Trophoblast cell (in vitro differentiated cells and primary cell): ENCODE measurements at regions not wholly inside any gene's neighbourhood (a gene's known extent, or its start where the extent isn't known, plus 50 kb on each side); places are given as distances from the start of the nearest gene placed in this dataset.
"Not testable (repeated sequence)": the region's sequence is repeated elsewhere in the genome, so short reads cannot be mapped to it uniquely, and the experiment has no call there.

Experiments
- DNase-seq, 2 donors: peaks; one replicate each; pipeline ENCODE4 v3.0.0-alpha.2; 2016
- H2AFZ ChIP-seq: 2 replicates; pipeline ENCODE4 v1.6.1; 2013; ENCODE audit warnings: low read length, moderate library complexity, mild to moderate bottlenecking; ENCODE audit not compliant: insufficient read depth, poor library complexity
- H2AK5ac ChIP-seq: 2 replicates; pipeline ENCODE4 v1.6.1; 2013; ENCODE audit warnings: mild to moderate bottlenecking, low read length
- H2BK120ac ChIP-seq: 2 replicates; pipeline ENCODE4 v1.6.1; 2013; ENCODE audit warnings: low read length, mild to moderate bottlenecking, moderate library complexity; ENCODE audit not compliant: insufficient read depth, poor library complexity
- H2BK12ac ChIP-seq: 2 replicates; pipeline ENCODE4 v1.6.1; 2013; ENCODE audit warnings: mild to moderate bottlenecking, low read length, moderate library complexity
- H2BK5ac ChIP-seq: 2 replicates; pipeline ENCODE4 v1.6.1; 2013; ENCODE audit warnings: low read length, low read depth, moderate library complexity, mild to moderate bottlenecking; ENCODE audit not compliant: poor library complexity
- H3K14ac ChIP-seq: 2 replicates; pipeline ENCODE4 v1.6.1; 2013; ENCODE audit warnings: mild to moderate bottlenecking, low read length
- H3K18ac ChIP-seq: 2 replicates; pipeline ENCODE4 v1.6.1; 2013; ENCODE audit warnings: mild to moderate bottlenecking, low read length
- H3K23ac ChIP-seq: 2 replicates; pipeline ENCODE4 v1.6.1; 2013; ENCODE audit warnings: low read length
- H3K27ac ChIP-seq: 2 replicates; pipeline ENCODE4 v1.5.1; 2013; ENCODE audit warnings: low read depth, mild to moderate bottlenecking, inconsistent platforms, low read length, moderate library complexity
- H3K27me3 ChIP-seq: 2 replicates; pipeline ENCODE4 v1.6.1; 2013; ENCODE audit warnings: inconsistent platforms, mild to moderate bottlenecking, low read length, moderate library complexity; ENCODE audit not compliant: insufficient read depth
- H3K36me3 ChIP-seq, 2 experiments: 1 replicate in 1 of 2; 2 replicates in 1 of 2; pipeline ENCODE4 v1.6.1; 2013; ENCODE audit warnings: low read length in 2 of 2, mild to moderate bottlenecking in 2 of 2, moderate library complexity in 1 of 2; ENCODE audit not compliant: insufficient read depth in 2 of 2, control insufficient read depth in 1 of 2
- H3K4ac ChIP-seq: 2 replicates; pipeline ENCODE4 v1.6.1; 2013; ENCODE audit warnings: low read depth, mild to moderate bottlenecking, low read length, moderate library complexity
- H3K4me1 ChIP-seq, 2 experiments: 1 replicate in 1 of 2; 2 replicates in 1 of 2; pipeline ENCODE4 v1.6.1; 2013; ENCODE audit warnings: low read length in 2 of 2, mild to moderate bottlenecking in 2 of 2, moderate library complexity in 1 of 2; ENCODE audit not compliant: insufficient read depth in 2 of 2, control insufficient read depth in 1 of 2
- H3K4me2 ChIP-seq: 2 replicates; pipeline ENCODE4 v1.6.1; 2013; ENCODE audit warnings: inconsistent platforms, mild to moderate bottlenecking, low read length, moderate library complexity
- H3K4me3 ChIP-seq: 2 replicates; pipeline ENCODE4 v1.5.1; 2013; ENCODE audit warnings: mild to moderate bottlenecking, low read depth, low read length, inconsistent platforms
- H3K79me1 ChIP-seq: one replicate; pipeline ENCODE4 v1.6.1; 2013; ENCODE audit warnings: low read length
- H3K79me2 ChIP-seq: 2 replicates; pipeline ENCODE4 v1.6.1; 2013; ENCODE audit warnings: low read length, mild to moderate bottlenecking; ENCODE audit not compliant: control insufficient read depth, insufficient read depth, poor library complexity
- H3K9ac ChIP-seq: 2 replicates; pipeline ENCODE4 v1.6.1; 2013; ENCODE audit warnings: mild to moderate bottlenecking, low read length
- H3K9me3 ChIP-seq: 2 replicates; pipeline ENCODE4 v1.6.1; 2013; ENCODE audit warnings: low read depth, mild to moderate bottlenecking, control low read depth, inconsistent platforms, low read length; ENCODE audit not compliant: insufficient read depth
- H4K12ac ChIP-seq: 2 replicates; pipeline ENCODE4 v1.6.1; 2013; ENCODE audit warnings: low read depth, mild to moderate bottlenecking, low read length, moderate library complexity
- H4K8ac ChIP-seq: 2 replicates; pipeline ENCODE4 v1.6.1; 2013; ENCODE audit warnings: low read depth, mild to moderate bottlenecking, low read length, moderate library complexity
- H4K91ac ChIP-seq: one replicate; pipeline ENCODE4 v1.6.1; 2013; ENCODE audit warnings: low read depth, mild to moderate bottlenecking, low read length, moderate library complexity
- WGBS: extraction: QIAGEN DNeasy Blood & Tissue Kit; methylation state at CpG from one replicate; pipeline ENCODE4 v1.1.7; 2013; ENCODE audit warnings: missing lambda C conversion rate; ENCODE audit not compliant: insufficient read length, insufficient coverage; ENCODE audit errors: extremely low coverage; 5-methylcytosine and 5-hydroxymethylcytosine counted together

GRCh38 chr6:140339084-140339483 is 964.6 kb upstream of the CITED2 start:
- not testable (repeated sequence) for H3K23ac ChIP-seq

DNA sequence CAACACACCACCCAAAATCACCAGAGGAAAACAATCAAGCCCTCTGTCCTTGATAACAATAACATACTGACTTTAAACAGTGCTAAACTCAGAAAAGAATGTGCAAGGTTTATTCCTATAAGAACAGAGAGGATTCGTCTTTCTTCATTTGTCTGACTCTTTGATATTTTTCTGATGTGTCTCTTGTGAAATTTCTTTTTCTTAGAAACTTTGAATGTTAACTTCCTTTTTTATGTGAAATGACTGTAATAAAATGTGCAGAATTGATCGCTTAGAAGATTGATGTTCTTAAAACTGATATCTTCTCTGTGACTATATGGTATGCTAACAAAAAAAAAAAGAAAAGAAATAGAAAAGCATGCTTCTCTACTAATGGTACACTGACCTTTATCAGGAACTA is 947.4 kb upstream of the CITED2 start:
- WGBS, result no CpG with 5 or more reads among the region's 2 CpGs
- Histone ChIP-seq H3K18ac (no peak overlapping the region), H4K12ac (no peak overlapping the region), H4K8ac (no peak overlapping the region), H3K4me2 (no peak overlapping the region), H3K9me3 (no peaks in the 10 kb centered on the region), H3K9ac (no peak overlapping the region), H3K23ac (no peak overlapping the region), H3K4me1 (peaks cover 0 to 1% of the 10 kb centered on the region in 2 experiments), H3K14ac (no peak overlapping the region), H3K79me1 (no peaks in the 10 kb centered on the region), H2BK12ac (no peak overlapping the region), H3K79me2 (no peaks in the 10 kb centered on the region), H2AK5ac (no peak overlapping the region), H2BK5ac (no peak overlapping the region), H3K4me3 (no peak overlapping the region), H4K91ac (no peak overlapping the region), H2BK120ac (no peak overlapping the region), H3K27ac (no peak overlapping the region), H3K27me3 (no peaks in the 10 kb centered on the region), H2AFZ (no peak overlapping the region), H3K4ac (no peak overlapping the region), H3K36me3 (no peaks in the 10 kb centered on the region)
- no peak for DNase-seq

More at GRCh38 chr6:140339084-140339483, 964.6 kb upstream of the CITED2 start:
- not testable (repeated sequence) for H3K18ac ChIP-seq, H3K9ac ChIP-seq, H3K79me2 ChIP-seq, H4K8ac ChIP-seq, H3K27ac ChIP-seq, H2BK120ac ChIP-seq, H3K36me3 ChIP-seq, H3K27me3 ChIP-seq, H2BK12ac ChIP-seq, H2AFZ ChIP-seq, H3K79me1 ChIP-seq, H3K4ac ChIP-seq, H4K91ac ChIP-seq, H3K4me2 ChIP-seq, H3K4me3 ChIP-seq, H2BK5ac ChIP-seq, H3K14ac ChIP-seq, H3K4me1 ChIP-seq, H3K9me3 ChIP-seq, H4K12ac ChIP-seq, DNase-seq, H2AK5ac ChIP-seq
- no CpG with 5 or more reads among the region's 2 CpGs for WGBS

DNA sequence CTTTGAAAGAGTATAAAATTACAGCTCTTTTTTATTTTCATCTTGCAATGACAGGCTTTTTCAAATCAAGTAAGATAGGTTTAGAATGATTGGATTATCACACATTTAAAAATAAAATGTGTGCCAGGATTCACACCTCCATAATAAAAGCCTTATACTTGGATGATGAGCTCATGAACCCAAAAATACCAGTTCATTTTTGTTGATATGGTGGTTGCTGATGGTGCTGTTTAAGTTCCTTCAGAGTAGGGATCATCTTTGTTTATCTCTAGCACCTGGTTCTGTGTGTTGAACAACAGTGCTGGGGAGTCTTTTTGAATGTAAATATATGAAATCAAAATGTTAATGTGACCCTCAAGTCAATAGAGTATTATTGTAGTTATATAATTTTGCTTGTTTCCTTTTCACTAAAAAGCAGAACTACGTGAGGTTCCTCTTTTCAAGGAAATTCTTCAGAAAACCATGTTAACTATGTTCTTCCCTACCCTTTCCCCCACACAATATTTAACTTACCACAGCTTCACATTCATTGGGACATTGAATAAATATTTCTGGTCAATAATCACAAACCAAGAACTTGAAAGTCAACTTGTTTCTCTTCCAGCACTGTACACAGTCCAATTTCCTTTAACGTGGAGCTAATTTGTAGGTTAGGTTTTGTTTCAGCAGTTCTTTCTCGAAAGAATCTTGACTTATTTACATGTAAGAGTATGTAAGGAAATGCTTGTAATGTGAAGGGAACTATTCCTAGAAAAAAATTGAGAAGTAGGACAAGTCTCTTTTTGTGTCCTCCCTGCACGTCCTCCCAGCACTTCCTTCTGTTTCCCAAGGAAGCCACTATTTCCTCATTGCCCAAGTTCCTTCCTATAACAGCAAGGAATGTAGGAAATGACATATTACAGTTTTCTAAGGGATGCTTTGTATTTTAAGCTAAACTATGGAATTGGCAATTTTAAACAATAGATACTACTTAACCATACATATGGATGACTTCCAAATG is 945.9 kb upstream of the CITED2 start:
- no peak overlapping the region for H2BK12ac ChIP-seq
- no peak overlapping the region for H3K4me3 ChIP-seq
- H3K4ac ChIP-seq, result no peak overlapping the region
- H3K18ac ChIP-seq, result no peak overlapping the region
- H2AK5ac ChIP-seq, result no peak overlapping the region
- H4K91ac ChIP-seq, result no peak overlapping the region
- no peaks in the 10 kb centered on the region for H3K27me3 ChIP-seq
- no peaks in the 10 kb centered on the region for H3K79me2 ChIP-seq
- H2BK120ac ChIP-seq, result no peak overlapping the region
- no peak overlapping the region for H2AFZ ChIP-seq
- H4K8ac ChIP-seq, result no peak overlapping the region
- DNase-seq, result peak in 1 of 2 donors; percentile 57
- no peaks in the 10 kb centered on the region for H3K9me3 ChIP-seq
- WGBS, result no CpG with 5 or more reads among the region's 4 CpGs
- H3K9ac ChIP-seq, result no peak overlapping the region
- no peak overlapping the region for H2BK5ac ChIP-seq
- H3K79me1 ChIP-seq, result no peaks in the 10 kb centered on the region
- no peak overlapping the region for H3K23ac ChIP-seq
- no peak overlapping the region for H3K4me2 ChIP-seq
- no peak overlapping the region for H4K12ac ChIP-seq
- H3K27ac ChIP-seq, result no peak overlapping the region
- H3K36me3 ChIP-seq, result no peaks in the 10 kb centered on the region
- no peak overlapping the region for H3K14ac ChIP-seq
- peaks cover 0 to 2% of the 10 kb centered on the region in 2 experiments for H3K4me1 ChIP-seq

GRCh38 chr6:140319209-140319608 is 944.8 kb upstream of the CITED2 start:
- Histone ChIP-seq H3K36me3 (no peaks in the 10 kb centered on the region), H3K79me2 (no peaks in the 10 kb centered on the region), H4K91ac (no peak overlapping the region), H3K23ac (no peak overlapping the region), H3K4me3 (no peak overlapping the region), H3K4ac (no peak overlapping the region), H3K9ac (no peak overlapping the region), H2BK5ac (no peak overlapping the region), H3K18ac (no peak overlapping the region), H4K8ac (no peak overlapping the region), H2BK120ac (no peak overlapping the region), H2AFZ (no peak overlapping the region), H2BK12ac (no peak overlapping the region), H3K9me3 (no peaks in the 10 kb centered on the region), H3K4me2 (no peak overlapping the region), H4K12ac (no peak overlapping the region), H3K14ac (no peak overlapping the region), H3K27ac (no peak overlapping the region), H3K27me3 (no peaks in the 10 kb centered on the region), H3K79me1 (no peaks in the 10 kb centered on the region), H3K4me1 (peaks cover 0 to 2% of the 10 kb centered on the region in 2 experiments), H2AK5ac (no peak overlapping the region)
- no CpG with 5 or more reads among the region's 2 CpGs for WGBS
- DNase-seq, result no peak
